K562 (cell line): ENCODE measurements at regions not wholly inside any gene's neighbourhood (a gene's known extent, or its start where the extent isn't known, plus 50 kb on each side); places are given as distances from the start of the nearest gene placed in this dataset.

Experiments used
- BHLHE40 ChIP-seq: IDR thresholded peaks from 2 replicates; pipeline ENCODE4 v1.6.1; 2011; ENCODE audit warnings: low read length, improper control_type of control experiment
- CEBPB ChIP-seq: fragments of 450-650 bp; IDR thresholded peaks from 2 replicates; pipeline ENCODE4 v1.6.1; 2016; ENCODE audit warnings: missing genetic modification characterization, missing compliant biosample characterization
- RCOR1 ChIP-seq, 2 experiments: IDR thresholded peaks; 2 replicates each; pipeline ENCODE4 v1.6.1; 2012; ENCODE audit warnings: low read depth in 2 of 2, low read length in 2 of 2, borderline replicate concordance in 1 of 2, improper control_type of control experiment in 1 of 2
- RFX7 ChIP-seq: fragments of 250-450 bp; sonication (Bioruptor Pico); IDR thresholded peaks from 2 replicates; pipeline ENCODE4 v1.5.1; 2021; ENCODE audit warnings: mild to moderate bottlenecking
- TCF7 ChIP-seq: sonication (generic); IDR thresholded peaks from 2 replicates; pipeline ENCODE4 v1.6.1; 2016; ENCODE audit warnings: antibody characterized with exemption, borderline replicate concordance
- ZNF274 ChIP-seq: IDR thresholded peaks from 2 replicates; pipeline ENCODE4 v1.6.1; 2011; ENCODE audit warnings: low read depth, mild to moderate bottlenecking, low read length, moderate library complexity, borderline replicate concordance
- TF ChIP-seq, protein P1 (sequence below), 2 experiments: fragments of 450-650 bp; IDR thresholded peaks; 2 replicates each; pipeline ENCODE4 v1.6.1; 2016; ENCODE audit warnings: mild to moderate bottlenecking in 2 of 2, borderline replicate concordance in 1 of 2, low read depth in 1 of 2, moderate library complexity in 1 of 2
- TF ChIP-seq, protein P2 (sequence below): fragments of 450-650 bp; formaldehyde crosslinking; IDR thresholded peaks from 2 replicates; pipeline ENCODE4 v1.4.0; 2020; ENCODE audit warnings: mild to moderate bottlenecking, moderate library complexity

DNA sequence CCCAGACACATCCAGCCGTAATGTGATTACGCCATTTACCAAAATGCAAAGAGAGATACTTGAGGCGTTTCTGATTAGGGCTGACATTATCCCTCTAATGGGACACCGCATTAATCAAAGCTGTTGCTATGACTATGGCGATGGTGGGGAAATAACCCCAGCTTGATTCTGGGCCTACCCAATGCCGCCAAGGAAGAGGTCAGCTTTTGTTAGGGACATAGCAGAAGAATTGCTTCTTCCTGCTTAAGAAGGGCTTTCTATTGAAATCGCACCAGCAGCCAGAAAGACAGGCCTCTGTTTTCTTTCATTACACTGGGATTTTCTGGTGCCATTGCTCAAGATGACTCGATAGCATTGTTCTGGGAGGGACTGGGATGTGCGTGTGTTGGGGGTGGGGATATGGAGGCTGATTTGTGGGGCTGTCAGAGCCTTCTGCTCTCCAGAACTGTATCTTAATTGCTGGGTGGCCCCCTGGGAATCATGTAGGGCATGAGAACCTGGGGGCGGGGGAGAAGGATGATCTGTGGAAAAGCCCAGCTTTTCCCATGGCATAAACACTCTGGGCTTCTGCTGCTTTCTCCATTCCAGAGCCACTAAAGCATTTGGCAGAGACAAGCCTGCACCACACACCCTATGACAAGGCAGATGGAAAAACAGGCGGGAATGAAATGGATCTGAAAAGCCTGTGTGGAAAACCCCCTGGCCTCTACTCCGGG, 106.5 kb upstream of the RAD23B start:
- TF ChIP-seq, protein P1, sequence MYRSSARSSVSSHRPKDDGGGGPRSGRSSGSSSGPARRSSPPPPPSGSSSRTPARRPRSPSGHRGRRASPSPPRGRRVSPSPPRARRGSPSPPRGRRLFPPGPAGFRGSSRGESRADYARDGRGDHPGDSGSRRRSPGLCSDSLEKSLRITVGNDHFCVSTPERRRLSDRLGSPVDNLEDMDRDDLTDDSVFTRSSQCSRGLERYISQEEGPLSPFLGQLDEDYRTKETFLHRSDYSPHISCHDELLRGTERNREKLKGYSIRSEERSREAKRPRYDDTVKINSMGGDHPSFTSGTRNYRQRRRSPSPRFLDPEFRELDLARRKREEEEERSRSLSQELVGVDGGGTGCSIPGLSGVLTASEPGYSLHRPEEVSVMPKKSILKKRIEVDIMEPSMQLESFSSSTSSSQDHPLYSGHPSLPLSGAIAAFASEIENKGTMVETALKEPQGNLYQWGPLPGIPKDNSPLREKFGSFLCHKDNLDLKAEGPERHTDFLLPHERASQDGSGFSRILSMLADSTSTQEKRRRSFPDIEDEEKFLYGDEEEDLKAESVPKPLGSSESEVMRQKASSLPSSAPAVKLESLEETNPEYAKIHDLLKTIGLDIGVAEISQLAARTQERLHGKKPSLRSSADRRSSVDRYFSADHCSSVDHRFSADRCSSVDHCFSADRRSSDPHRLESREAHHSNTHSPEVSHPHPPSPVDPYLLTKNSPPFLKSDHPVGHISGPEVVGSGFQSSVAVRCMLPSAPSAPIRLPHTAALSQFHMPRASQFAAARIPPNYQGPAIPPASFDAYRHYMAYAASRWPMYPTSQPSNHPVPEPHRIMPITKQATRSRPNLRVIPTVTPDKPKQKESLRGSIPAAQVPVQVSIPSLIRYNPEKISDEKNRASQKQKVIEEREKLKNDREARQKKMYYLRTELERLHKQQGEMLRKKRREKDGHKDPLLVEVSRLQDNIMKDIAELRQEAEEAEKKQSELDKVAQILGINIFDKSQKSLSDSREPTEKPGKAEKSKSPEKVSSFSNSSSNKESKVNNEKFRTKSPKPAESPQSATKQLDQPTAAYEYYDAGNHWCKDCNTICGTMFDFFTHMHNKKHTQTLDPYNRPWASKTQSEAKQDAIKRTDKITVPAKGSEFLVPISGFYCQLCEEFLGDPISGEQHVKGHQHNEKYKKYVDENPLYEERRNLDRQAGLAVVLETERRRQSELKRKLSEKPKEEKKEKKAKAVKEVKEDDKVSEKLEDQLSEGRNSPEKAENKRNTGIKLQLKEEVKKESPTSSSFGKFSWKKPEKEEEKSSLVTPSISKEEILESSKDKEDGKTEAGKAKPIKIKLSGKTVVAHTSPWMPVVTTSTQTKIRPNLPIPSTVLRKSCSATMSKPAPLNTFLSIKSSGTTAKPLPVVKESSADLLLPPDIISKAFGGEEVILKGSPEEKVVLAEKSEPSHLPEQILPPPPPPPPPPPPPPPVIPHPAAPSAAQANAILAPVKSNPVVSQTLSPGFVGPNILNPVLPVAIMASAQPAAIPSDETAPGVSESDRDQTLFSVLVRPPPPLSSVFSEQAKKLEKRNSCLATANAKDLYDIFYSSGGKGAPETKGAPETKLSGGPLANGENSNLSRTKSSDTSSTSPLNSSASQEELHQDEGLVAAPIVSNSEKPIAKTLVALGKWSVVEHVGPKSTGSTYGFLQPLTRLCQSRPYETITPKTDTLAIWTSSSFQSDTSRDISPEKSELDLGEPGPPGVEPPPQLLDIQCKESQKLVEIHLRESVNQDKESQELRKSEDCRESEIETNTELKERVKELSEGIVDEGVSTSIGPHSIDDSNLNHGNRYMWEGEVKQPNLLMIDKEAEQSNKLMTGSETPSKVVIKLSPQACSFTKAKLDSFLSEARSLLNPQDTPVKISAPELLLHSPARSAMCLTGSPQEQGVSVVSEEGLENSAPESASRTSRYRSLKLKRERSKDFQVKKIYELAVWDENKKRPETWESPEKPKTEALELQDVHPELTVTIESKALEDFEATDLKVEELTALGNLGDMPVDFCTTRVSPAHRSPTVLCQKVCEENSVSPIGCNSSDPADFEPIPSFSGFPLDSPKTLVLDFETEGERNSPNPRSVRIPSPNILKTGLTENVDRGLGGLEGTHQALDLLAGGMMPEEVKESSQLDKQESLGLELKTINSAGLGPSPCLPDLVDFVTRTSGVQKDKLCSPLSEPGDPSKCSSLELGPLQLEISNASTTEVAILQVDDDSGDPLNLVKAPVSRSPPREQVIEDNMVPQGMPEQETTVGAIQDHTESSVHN (IDR thresholded peaks at IDR 0.05; ENCODE audit: borderline replicate concordance in 1 of 2, low read depth in 1 of 2), result no peak
- TF ChIP-seq, protein P2, sequence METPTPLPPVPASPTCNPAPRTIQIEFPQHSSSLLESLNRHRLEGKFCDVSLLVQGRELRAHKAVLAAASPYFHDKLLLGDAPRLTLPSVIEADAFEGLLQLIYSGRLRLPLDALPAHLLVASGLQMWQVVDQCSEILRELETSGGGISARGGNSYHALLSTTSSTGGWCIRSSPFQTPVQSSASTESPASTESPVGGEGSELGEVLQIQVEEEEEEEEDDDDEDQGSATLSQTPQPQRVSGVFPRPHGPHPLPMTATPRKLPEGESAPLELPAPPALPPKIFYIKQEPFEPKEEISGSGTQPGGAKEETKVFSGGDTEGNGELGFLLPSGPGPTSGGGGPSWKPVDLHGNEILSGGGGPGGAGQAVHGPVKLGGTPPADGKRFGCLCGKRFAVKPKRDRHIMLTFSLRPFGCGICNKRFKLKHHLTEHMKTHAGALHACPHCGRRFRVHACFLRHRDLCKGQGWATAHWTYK (CRISPR knock-in tag), result no peak
- TF ChIP-seq BHLHE40 (no peak), ZNF274 (no peak), TCF7 (no peak), RFX7 (CRISPR knock-in tag) (no peak), CEBPB (tag) (no peak), RCOR1 (IDR thresholded peaks at IDR 0.05; ENCODE audit: borderline replicate concordance in 1 of 2, low read depth in 2 of 2, low read length in 2 of 2) (no peak)
